ENCODE measurements at regions not wholly inside any gene's neighbourhood (a gene's known extent, or its start where the extent isn't known, plus 50 kb on each side); places are given as distances from the start of the nearest gene placed in this dataset.

GRCh38 chr1:117290890-117291289, 76.4 kb upstream of the MAN1A2 start:
- Mint-ChIP-seq H3K27me3 (ENCODE audit: low read depth) (peaks cover 3% of the 10 kb centered on the region), H3K4me1 (no peaks in the 10 kb centered on the region), H3K36me3 (ENCODE audit: low read depth) (no peaks in the 10 kb centered on the region), H3K27ac (no peak overlapping the region), H3K4me3 (no peak overlapping the region), H3K9me3 (no peaks in the 10 kb centered on the region)
- TF ChIP-seq CTCF (IDR thresholded peaks at IDR 0.05; ENCODE audit: unreplicated experiment in 3 of 3): no peak

- H3K4me1 Mint-ChIP-seq: peaks cover 3% of the 10 kb centered on the region
- no peak overlapping the region for H3K27ac Mint-ChIP-seq
- no peaks in the 10 kb centered on the region for H3K36me3 Mint-ChIP-seq (ENCODE audit: low read depth)
- no peaks in the 10 kb centered on the region for H3K9me3 Mint-ChIP-seq
- H3K27me3 Mint-ChIP-seq (ENCODE audit: low read depth): no peaks in the 10 kb centered on the region
- H3K4me3 Mint-ChIP-seq: no peak overlapping the region
- TF ChIP-seq CTCF (IDR thresholded peaks at IDR 0.05; ENCODE audit: unreplicated experiment in 3 of 3): no peak
Measured at GRCh38 chr1:117289316-117289870, 77.9 kb upstream of the MAN1A2 start.

GRCh38 chr1:117286562-117286961, 75.8 kb upstream of the VTCN1 start:
- no peaks in the 10 kb centered on the region for H3K27me3 Mint-ChIP-seq (ENCODE audit: low read depth)
- no peak overlapping the region for H3K4me3 Mint-ChIP-seq
- H3K27ac Mint-ChIP-seq: no peak overlapping the region
- H3K9me3 Mint-ChIP-seq: no peaks in the 10 kb centered on the region
- H3K36me3 Mint-ChIP-seq (ENCODE audit: low read depth): no peaks in the 10 kb centered on the region
- peaks cover 5% of the 10 kb centered on the region for H3K4me1 Mint-ChIP-seq
- no peak for TF ChIP-seq CTCF (IDR thresholded peaks at IDR 0.05; ENCODE audit: unreplicated experiment in 3 of 3)

- TF ChIP-seq CTCF (IDR thresholded peaks at IDR 0.05; ENCODE audit: unreplicated experiment in 3 of 3): no peak
- Mint-ChIP-seq H3K27ac (no peak overlapping the region), H3K36me3 (ENCODE audit: low read depth) (no peaks in the 10 kb centered on the region), H3K9me3 (no peaks in the 10 kb centered on the region), H3K4me3 (no peak overlapping the region), H3K4me1 (peaks cover 5% of the 10 kb centered on the region), H3K27me3 (ENCODE audit: low read depth) (peaks cover under 1% of the 10 kb centered on the region)
Measured at GRCh38 chr1:117286145-117286544, 75.4 kb upstream of the VTCN1 start.

- peak overlapping the region in 2 of 3 experiments; percentile 18 to 49 for H3K27ac Mint-ChIP-seq
- H3K9me3 Mint-ChIP-seq: no peaks in the 10 kb centered on the region
- H3K4me3 Mint-ChIP-seq: no peak overlapping the region
- H3K27me3 Mint-ChIP-seq (ENCODE audit: low read depth): peaks cover 3% of the 10 kb centered on the region
- H3K36me3 Mint-ChIP-seq (ENCODE audit: low read depth): no peaks in the 10 kb centered on the region
- peaks cover 5% of the 10 kb centered on the region for H3K4me1 Mint-ChIP-seq
- peak; percentile 70 to 75 (median 72) for TF ChIP-seq CTCF (IDR thresholded peaks at IDR 0.05; ENCODE audit: unreplicated experiment in 3 of 3)
Measured at GRCh38 chr1:117284399-117285215, 73.9 kb upstream of the VTCN1 start.

- Mint-ChIP-seq H3K9me3 (peaks cover 2% of the 10 kb centered on the region), H3K27ac (no peak overlapping the region), H3K27me3 (ENCODE audit: low read depth) (peaks cover 3% of the 10 kb centered on the region), H3K4me3 (no peak overlapping the region), H3K4me1 (peaks cover 4% of the 10 kb centered on the region), H3K36me3 (ENCODE audit: low read depth) (no peaks in the 10 kb centered on the region)
- no peak for TF ChIP-seq CTCF (IDR thresholded peaks at IDR 0.05; ENCODE audit: unreplicated experiment in 3 of 3)
Measured at GRCh38 chr1:117278531-117278930, 67.8 kb upstream of the VTCN1 start.

All from nephron (organoid).